Kidney glomerular epithelial cell (primary cell): ENCODE measurements at regions not wholly inside any gene's neighbourhood (a gene's known extent, or its start where the extent isn't known, plus 50 kb on each side); places are given as distances from the start of the nearest gene placed in this dataset.
A peak's percentile ranks its signal among the peaks of the same experiment; 100 is the strongest.
"Not testable (repeated sequence)": the region's sequence is repeated elsewhere in the genome, so short reads cannot be mapped to it uniquely, and the experiment has no call there.

ENCODE experiments used
- DNase-seq: peaks from one replicate; lab custom pipeline; 2025; lab: John Stamatoyannopoulos, UW

DNA sequence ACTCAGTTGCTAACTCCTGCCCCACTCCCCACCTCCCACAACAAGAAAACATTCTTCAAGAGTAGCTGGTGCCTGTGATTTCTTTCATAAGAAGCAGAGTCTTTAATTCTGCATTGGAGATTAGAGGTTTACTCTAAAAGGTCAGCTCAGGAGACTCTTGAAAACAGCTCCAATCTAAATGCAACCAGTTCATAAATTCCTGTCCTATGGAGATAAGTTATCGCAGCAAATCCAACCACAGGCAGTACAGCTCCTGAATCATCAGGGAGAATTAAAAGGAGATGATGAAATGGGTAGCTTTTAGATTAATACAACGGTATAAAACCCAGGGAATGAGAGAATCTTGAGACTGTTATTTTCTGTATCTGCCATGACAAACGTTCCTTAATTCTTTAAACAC, 130.7 kb downstream of the SOCS6 start:
- DNase-seq = peak; percentile 18

- no peak for DNase-seq
Observed at GRCh38 chr18:70418546-70419311, 129.9 kb downstream of the SOCS6 start.

DNA sequence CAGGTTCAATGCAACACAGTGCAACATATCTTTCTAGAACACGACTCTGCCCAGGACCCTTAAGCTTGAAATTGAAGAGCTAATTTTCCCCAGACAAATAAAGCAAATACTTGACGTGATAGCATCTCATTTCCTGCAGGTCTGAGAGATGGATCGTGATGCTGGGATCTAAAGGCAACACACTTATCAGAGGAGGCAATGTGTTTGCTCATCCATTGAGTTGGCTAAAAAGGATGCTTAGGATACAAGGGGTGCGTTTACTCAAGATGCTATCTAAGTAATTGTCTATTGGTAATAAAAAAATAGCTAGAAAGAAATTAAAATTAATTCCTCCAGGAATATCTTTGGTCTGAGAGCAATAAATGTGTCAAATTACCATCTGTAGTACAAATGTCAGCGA, 129.0 kb downstream of the SOCS6 start:
- DNase-seq = no peak

DNA sequence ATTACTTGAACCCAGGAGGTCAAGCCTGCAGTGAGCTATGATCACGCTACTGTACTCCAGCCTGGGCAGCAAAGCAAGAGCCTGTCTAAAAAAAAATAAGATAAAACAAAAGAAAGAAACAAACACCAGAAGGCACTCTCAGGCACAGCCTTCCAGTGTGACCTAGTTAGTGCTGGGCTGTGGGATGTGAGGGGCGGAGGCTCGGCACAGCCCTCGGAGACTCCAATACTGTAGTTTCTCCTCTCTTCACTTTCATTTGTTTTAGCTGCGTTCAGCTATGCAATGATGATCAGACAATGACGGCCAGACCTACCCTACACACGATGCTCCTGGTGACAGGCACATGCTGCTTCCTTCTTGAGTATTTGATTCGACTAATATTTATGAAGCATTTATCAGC, 127.7 kb downstream of the SOCS6 start:
- no peak for DNase-seq

DNA sequence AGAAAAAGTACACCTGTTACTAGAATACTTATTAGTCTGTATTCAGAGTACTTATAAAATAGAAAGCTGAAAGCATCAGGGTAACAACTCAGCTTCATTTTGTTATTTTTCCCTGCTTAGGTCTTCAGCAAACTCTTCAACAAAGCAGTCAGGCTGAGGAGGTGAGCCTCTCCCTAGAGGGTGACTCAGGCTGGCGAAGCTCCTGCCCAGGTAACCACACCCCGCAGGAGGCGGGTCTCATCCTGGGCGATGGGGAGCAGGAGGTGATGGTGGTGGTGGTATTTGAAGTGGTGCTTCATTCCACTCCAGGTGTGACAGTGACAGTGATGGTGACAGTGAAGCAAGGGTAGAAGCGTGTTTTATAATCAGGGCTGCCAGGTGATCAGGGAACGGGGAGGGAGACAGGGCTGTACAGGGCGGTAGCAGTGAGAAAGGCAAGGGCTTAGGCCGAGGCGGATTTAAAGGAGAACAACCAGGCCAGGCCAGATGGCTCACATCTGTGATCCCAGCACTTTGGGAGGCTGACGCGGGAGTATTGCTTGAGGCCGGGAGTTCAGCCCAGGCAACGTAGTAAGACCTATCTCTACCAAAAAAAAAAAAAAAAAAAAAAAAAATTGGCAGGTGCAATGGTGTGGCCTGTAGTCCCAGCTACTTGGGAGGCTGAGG, 127.1 kb downstream of the SOCS6 start:
- no peak for DNase-seq

DNA sequence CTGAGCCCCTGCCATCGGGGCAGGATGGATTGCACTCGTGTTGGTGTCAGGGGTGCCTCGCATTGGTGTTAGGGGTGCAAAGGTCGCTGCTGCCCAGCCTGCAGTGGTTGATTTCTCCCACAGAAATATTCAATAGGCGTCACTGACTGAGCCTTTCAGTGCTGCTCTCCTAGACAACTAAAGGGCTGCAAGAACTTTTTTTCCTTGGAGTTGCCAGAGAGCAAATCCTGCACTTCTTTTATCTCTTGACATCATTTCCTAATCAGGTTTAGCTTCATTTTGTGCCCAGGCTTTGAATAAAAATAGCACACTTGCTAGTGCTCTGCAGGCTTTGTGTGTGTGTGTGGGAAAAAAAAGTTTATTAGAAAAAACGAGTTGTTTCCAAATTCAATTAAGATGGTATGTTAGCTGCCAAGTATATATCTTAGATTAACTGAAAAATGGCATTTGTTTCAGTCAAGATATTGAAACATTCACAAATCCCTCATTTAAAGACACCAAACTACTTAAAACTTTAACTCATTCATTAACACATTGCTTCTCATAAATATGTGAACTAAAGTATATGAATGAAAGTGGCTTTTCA, 125.6 kb downstream of the SOCS6 start:
- no peak for DNase-seq

DNA sequence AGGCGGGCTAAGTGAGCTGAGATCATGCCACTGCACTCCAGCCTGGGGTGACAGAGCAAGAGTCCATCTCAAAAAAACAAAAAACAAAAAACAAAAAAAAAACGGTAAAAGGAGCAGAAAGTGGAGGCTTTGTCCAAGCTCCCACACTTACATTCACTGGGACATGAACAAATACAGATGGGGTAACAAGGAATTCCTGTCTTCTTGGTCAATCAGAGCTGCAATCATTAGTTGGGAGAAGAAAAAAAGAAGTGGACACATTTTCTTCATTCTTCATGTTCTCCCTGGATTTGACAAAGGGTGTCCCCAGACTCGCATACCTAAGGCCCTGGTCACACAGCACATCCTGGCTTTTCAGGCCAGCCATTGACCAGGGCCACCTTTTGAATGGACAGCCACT, 124.6 kb downstream of the SOCS6 start:
- DNase-seq = no peak

DNA sequence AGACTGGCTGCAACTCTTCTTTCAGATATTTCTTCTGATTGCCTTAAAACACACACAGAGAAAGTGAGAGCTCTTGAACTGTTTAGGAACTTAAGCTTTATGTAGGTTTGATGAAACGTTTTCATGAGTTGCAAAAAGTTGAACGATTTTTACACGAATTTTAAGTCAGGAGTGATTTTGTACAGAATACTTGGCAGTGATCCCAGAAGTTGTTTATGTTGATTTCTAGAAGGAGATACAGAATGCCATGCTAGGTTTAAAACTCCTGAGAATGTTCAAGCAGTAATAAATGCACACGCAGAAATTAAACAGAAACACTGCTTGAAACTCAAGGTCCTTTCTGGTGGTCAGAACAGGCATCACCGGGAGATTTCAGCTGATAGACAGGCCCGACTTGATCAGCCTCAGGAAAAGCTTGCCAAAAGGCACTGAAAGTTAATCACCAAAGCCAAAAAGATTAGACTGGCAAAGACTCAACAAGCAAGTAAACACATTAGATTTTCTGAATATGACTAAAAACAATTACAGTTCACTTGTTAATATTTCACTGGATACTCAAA, 123.1 kb downstream of the SOCS6 start:
- no peak for DNase-seq

DNA sequence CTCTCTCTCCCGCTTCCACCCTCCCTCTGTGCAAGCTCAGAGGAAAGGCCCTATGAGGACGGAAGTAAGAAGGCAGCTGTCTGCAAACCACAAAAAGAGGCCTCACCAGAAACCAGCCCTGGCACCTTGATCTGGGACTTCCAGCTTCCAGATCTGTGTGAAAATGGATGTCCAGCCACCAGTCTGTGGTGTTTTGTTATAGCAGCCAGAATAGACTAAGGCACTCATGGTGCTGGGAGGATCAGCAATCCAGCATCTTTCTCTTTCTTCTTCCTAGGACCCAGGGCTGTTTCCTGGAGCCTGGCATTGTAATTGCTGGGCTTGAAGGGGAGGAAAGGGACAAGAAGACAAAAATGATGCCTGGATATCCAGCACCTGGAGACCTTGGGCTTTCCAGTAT, 122.5 kb downstream of the SOCS6 start:
- no peak for DNase-seq

DNA sequence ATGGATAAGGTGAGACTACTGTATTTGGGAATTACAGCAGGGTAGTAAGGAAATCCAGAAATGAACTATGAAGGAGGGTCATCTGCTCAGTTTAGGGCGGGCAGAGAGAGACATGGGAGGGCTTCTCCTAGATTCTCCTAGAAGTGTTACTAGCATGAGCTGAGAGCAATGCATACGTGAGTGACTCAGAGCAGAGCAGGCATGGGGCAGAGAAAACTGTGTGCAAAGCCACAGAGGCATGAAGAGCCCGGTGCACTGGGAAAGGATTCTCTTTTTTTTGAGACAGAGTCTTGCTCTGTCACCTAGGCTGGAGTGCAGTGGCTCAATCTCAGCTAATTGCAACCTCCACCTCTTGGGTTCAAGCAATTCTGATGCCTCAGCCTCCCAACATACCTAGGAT, 116.2 kb downstream of the SOCS6 start:
- DNase-seq = peak; percentile 36

- DNase-seq = no peak
Observed at GRCh38 chr18:70400476-70400875, 111.6 kb downstream of the SOCS6 start.

DNA sequence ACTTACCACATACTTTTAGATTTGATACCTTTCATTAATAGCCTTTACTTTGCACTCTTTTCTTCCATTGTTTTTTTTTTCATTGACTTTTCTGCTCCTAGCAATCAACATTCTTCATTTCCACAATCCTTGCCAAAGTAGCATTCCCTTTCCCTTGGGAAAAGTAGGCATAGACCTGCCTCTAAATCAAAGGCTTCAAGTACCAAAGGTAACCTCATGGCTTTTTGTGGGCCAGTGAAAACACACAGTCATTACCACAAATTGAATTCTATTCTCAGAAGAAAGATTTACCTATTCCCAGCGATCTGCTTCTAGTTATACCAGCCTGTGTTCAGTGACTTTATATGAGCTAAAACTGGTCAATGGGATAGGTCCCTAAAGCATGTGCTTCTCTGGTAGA, 109.2 kb downstream of the SOCS6 start:
- DNase-seq = no peak

- DNase-seq = no peak
Observed at GRCh38 chr18:70397259-70397925, 108.5 kb downstream of the SOCS6 start.

DNA sequence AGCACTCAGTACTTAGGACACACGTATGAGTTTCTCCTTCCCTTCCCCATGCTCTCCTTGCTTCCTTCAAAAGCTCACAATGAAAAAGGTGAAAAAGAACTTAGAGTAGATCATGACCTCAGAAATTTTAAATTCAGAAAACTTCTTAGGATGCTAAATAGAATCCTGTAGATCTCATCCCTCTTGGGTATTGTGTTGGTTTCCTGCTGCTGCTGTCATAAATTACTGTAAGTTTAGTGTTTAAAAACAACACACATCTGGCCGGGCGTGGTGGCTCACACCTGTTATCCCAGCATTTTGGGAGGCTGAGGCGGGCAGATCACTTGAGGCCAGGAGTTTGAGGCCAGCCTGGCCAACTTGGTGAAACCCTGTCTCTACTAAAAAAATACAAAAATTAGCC, 106.9 kb downstream of the SOCS6 start:
- DNase-seq = not testable (repeated sequence)

GRCh38 chr18:70394672-70395071, 105.8 kb downstream of the SOCS6 start:
- no peak for DNase-seq

DNA sequence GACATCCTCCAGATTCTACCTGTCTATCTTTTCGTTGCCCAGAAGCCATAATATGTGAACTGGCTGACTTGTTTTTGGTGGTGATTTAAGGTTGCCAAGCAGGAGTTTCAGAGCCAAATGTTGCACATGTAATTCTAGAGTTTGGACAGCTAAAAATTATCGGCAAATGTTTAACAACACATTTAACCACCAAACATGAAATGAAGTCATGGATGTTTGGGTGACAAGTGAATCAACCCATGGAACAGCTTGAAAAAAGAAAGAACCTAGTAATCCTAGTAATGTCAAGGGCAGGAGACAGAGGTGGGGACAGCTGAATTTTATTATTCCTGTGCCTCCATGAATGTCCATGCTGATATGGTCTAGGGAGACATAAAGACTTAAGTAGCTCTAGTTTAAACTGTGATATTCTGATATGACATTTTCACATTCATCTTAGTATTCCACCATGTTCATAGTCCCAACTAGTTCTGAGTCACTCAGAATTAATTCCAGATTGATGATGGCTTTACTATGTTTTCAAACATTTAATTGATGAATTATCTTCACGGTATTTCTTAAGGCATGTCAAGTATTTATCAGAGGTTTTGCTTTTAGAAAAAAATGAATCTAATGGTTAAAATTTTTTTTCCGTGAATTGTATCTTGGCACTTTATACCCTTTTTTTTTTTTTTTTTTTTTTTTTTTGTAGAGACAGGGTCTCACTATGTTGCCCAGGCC, 101.7 kb downstream of the SOCS6 start:
- DNase-seq = no peak

DNA sequence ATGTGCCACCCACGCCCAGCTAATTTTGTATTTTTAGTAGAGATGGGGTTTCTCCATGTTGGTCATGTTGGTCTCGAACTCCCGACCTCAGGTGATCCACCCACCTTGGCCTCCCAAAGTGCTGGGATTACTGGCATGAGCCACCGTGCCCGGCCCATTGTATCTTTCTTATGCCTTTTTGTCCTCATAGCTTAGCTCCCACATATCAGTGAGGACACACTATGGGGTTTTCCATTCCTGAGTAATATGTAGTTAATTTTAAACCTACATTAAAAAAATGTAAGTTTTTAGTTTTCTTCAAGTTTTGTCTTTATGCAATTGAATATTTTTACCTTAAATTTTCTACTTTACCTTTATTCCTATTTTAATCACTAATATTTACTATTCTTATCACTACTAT, 100.2 kb downstream of the SOCS6 start:
- not testable (repeated sequence) for DNase-seq

DNA sequence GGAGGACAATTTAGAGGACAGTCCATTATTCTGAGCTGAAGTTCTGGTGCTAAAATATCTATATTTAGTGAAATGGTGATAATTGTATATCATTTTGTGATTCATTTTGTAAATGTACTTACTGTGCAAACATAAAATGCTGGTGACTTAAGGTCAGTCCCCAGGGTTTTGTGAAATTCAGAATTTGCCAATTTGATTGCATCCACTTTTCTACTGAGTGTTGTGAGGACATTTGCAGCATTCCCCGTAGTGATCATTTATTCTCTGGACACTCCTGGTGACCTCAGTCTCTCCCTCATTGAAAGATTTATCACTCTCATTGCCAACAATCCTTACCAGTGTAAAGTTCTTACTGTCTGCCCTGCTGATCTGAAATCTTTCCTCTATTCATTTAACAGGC, 98.2 kb downstream of the SOCS6 start:
- no peak for DNase-seq

DNA sequence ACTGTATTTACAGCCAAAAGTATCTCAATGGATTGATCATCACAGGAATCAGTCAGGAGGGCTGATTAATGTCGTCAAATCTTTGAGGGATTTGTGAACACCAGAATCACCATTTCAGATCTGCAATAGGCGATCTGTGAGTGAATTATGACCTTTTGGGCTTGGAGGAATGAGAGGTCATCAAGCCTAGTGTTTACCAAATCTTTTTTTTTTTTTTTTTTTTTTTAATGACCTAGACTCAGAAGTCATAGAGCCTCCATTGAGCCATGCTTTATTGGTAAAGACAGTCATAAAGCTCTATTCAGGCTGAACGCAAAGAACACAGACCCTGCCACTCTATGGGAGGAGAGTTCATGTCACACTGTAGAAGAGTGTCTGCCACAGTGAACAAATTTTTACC, 97.7 kb downstream of the SOCS6 start:
- no peak for DNase-seq

DNA sequence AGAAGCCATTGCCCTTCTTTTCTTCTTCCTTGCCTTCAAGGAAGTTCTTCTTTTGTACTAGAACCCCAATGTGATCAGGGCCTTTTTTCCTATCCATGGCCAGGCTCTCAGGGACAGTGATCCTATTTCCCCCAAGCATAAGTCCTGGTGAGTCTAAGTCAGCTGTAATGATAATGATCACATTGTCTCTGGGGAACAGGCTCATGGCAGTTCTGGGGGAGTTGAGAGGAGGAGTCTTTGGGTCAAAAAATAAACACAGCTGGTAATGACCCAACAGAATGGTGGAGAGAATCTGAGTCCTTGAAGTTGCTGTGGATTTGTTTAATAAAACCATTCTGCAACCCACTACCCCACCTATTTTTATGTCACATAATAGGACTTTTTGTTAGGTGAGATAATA, 96.6 kb downstream of the SOCS6 start:
- DNase-seq = no peak

- DNase-seq = peak; percentile 95
Observed at GRCh38 chr18:70384181-70384790, 95.4 kb downstream of the SOCS6 start.
